ENCODE measurements at regions not wholly inside any gene's neighbourhood (a gene's known extent, or its start where the extent isn't known, plus 50 kb on each side); places are given as distances from the start of the nearest gene placed in this dataset.
"Not testable (repeated sequence)": the region's sequence is repeated elsewhere in the genome, so short reads cannot be mapped to it uniquely, and the experiment has no call there.

DNA sequence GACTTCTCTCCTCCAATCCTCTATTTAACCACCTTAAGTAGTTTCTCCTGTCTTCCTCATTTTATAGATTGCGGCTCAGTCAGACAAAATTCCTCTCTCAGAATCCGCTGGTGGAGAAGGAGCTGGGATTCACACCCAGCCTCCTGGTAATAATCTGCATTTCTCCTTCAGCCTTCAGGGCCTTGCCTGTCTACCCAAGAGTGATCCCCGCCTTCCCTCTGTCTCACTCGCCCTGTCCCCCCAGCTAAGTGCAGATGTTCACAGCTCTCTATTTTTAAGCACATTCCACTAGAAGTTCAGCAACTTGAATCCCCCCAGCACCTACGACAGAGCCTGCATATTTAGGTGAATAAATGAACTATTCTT lies 212.5 kb upstream of the HAAO start:
- in situ Hi-C loops (cut with MboI; ENCODE audit: low sequenced_read_pairs) = no loop called here

DNA sequence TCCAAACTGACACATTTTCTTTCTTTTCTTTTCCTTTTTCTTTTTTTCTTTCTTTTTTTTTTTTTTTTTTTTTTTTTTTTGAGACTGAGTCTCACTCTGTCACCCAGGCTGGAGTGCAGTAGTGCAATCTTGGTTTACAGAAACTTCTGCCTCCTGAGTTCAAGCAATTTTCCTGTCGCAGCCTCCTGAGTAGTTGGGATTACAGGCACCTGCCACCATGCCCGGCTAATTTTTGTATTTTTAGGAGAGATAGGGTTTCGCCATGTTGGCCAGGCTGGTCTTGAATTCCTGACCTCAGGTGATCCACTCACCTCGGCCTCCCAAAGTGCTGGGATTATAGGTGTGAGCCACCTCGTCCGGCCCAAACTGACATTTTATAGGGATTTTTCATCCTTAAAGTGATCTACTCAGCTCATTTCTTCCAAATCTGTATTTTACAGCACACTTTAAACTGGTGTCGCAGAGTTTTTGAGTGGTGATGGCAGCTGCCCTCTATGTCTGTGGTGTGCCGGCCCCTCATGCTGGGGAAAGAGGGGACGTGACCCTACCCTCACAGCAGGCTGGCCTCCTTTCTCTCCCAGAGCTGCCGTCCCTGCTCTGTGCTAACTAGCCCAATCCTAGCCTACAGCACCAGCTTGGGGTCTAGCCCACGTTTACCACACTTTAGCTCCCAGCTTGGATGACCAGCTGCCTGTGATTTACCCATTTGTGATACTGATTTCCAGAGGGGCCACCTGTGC lies 211.9 kb upstream of the HAAO start:
- in situ Hi-C loops (cut with MboI; ENCODE audit: low sequenced_read_pairs) = not testable (repeated sequence)

DNA sequence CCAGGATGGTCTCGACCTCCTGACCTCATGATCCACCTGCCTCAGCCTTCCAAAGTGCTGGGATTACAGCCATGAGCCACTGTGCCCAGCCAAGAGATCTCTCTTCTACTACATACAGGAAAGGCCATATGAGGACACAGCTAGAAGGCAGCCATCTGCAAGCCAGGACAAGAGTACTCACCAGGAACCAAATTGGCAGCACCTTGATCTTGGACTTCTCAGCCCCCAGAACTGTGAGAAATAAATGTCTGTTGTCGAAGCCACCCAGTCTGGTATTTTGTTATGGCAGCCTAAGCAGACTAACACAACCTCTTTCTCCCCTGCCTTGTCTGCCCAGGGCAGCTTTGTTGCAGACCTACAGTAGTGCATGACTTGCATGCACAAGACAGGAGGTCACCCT lies 211.3 kb upstream of the HAAO start:
- in situ Hi-C loops (cut with MboI; ENCODE audit: low sequenced_read_pairs) = no loop called here

DNA sequence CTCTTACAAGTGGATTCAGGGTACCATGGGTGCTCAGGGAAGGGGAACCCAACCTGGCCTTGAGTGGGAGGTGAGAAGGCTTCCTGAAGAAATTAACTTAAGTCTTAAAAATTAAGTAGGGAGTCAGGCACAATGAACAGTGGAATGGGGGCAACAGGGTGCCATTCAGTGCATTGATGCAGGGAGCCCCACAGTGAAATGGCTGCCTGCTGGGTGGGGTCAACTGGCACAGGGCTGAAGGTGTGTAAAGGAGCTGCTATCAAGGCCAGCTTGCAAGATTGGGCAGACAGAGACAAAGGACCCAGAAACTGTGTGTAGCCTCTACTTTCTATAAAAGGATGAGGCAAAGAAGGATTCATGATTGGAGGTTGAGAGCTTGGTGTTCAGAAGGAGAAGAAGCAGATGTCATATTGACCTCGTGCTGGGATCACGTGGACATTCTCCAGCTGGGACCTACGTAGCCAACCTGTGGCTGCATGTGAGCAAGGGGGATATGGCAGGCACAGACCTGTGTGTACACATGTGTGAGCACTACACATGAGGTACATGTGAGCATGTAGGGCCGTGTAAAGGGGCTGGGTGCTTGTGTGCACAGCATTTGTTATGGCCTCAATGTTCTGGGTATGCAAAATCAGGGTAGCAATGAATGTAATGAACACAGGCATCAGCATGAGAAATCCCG lies 209.5 kb upstream of the HAAO start:
- in situ Hi-C loops (cut with MboI; ENCODE audit: low sequenced_read_pairs) = no loop called here

DNA sequence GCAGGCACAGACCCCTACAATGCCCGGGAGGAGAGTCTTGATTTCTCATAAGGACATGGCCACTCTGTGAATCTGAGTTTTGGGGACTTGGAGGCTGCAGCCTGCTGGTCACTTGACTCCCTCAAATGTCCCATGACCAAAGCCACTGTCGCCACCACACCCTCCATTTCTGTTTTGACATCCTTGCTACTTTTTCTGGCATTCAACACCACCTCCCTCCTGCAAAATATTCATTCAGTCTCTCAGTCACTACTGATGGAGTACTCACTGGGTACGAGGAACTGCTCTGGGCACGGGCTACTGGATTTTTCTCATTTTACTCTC lies 208.6 kb upstream of the HAAO start:
- in situ Hi-C loops (cut with MboI; ENCODE audit: low sequenced_read_pairs) = no loop called here

DNA sequence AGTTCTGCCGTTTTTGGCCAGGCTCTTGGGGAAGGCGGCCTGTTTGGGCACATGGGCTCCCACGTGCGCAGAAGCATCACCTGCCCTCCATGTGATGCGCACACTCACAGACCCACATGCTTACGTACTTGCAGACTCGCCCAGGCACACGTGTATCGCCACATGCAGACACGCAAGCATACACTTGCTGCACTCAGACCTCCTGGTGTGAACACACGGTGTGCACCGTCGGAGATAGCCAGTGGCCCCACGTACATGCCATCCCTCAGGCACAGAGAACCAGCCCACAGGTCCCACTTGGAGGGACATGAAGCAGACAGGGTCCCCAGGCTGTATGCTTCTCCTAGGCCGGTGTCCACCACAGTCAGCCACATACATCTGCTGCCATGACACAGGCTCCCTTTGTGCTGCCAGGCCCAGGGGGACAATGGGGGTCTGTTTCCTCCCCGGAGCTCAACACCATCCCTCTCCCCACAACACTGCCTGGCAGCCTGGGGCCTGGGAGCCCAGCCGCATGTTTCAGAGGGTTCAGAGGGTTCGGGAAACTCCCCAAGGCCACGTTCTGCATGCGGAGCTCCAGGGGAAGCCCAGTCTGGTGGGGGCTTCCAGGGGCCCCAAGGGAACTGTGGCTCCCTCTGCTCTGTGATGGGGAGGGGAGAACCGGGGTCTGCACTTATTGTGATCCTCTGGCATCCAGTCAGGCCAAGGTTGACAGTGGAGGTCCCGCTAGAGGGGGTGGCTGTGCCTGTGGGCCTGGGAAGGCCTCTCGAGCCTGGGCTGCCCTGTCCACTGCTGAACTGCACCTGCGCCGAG lies 208.1 kb upstream of the HAAO start:
- in situ Hi-C loops (cut with MboI; ENCODE audit: low sequenced_read_pairs) = no loop called here

DNA sequence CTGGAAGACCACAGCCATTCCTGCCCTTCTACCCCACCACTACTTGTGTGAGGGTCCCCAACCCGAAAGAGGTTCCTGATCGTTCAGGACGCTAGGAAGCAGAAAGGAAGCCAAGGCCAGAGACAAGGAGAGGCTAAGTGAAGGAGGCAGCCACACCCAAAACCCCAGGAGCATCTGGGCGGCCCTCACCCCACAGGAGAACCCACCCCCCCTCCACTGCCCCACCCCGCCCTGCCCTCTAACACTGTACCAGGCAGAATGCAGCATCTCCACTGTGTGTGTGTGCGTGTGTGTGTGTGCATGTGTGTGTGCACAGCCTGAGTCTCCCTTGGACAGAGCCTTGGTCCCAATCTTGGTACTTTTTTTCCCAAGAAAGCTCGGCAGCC lies 207.5 kb upstream of the HAAO start:
- in situ Hi-C loops (cut with MboI; ENCODE audit: low sequenced_read_pairs) = no loop called here

DNA sequence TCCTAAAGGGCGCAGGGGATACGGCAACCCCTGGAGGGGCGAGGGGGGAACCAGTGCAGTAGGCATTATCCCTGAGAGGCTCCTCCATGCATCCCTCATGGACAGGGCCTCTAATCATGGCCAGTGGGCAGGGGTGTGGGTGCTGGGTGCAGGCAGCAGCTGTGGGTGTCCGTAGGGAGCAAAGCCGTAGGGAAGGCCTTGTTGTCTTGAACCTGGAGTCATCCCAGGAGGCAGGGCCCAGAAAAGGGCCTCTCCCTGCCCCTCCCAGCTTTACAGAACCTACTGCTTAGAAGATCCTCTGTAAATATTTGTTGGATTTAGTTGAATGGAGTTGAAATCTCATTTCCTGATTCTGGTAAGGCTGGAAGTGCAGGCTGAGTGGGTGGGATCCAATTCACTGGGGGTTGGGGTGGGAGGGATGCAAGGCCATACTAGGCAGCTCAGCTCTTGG lies 207.0 kb upstream of the HAAO start:
- in situ Hi-C loops (cut with MboI; ENCODE audit: low sequenced_read_pairs) = no loop called here

DNA sequence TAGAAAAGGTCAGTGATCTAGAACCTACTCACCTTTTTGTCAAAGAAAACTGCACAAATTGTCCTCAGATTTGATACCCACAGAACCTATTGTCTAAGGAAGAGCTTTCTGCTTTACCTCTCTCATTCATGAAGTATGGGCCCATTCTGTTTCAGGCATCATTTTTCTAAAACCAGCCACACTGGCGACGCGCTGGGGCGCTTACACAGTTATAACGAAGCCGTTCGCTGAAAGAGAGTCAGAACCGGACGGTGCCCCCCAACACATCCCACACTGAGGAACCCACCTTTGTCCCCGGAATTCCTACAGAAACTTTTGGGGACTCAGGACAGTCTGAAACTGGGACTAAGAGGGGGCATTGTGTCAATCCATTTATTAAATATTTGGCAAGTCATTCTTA lies 206.3 kb upstream of the HAAO start:
- in situ Hi-C loops (cut with MboI; ENCODE audit: low sequenced_read_pairs) = no loop called here

DNA sequence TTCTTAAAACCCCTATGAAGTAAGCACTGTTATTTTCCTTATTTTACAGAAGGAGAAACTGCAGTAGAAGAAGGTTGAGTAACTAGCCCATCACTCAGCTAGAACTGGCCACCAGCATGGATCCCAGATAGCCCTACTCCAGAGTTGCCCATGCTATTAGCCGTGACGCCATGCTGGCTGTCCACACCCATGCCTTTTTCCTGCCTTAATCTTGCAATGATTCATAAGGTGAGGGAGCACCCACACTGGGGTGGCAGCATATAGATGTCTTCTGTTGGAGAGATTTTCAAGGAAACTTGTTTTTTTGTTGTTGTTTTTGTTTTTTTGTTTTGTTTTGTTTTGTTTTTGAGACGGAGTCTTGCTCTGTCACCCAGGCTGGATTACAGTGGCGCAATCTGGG lies 204.1 kb upstream of the HAAO start:
- in situ Hi-C loops (cut with MboI; ENCODE audit: low sequenced_read_pairs) = no loop called here

DNA sequence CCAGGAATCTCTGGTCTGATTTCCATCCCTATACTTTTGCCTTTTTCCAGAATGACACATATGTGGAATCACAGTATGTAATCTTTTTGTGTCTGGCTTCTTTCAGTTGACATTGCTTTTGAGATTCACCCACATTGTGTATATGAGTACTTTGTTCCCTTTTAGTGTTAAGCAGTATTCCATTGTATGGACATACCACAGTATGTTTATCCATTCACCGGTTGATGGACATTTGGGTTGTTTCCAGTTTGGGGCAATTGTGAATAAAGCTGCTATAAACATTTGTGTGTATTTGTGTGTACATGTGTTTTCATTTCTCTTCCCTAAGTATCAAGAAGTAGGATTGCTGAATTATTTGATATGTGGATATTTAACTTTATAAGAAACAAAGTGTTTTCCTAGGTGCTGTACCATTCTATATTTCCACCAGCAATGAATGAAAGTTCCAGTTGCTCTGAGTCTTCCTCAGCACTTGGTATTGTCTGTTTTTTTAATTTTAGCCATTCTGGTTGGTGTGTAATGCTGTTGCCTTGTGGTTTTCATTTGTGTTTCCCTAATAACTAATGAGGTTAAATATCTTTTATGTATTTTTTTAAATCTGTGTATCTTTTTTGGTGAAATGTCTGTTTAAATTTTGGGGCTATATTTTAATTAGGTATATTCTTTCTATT lies 203.5 kb upstream of the HAAO start:
- in situ Hi-C loops (cut with MboI; ENCODE audit: low sequenced_read_pairs) = no loop called here

DNA sequence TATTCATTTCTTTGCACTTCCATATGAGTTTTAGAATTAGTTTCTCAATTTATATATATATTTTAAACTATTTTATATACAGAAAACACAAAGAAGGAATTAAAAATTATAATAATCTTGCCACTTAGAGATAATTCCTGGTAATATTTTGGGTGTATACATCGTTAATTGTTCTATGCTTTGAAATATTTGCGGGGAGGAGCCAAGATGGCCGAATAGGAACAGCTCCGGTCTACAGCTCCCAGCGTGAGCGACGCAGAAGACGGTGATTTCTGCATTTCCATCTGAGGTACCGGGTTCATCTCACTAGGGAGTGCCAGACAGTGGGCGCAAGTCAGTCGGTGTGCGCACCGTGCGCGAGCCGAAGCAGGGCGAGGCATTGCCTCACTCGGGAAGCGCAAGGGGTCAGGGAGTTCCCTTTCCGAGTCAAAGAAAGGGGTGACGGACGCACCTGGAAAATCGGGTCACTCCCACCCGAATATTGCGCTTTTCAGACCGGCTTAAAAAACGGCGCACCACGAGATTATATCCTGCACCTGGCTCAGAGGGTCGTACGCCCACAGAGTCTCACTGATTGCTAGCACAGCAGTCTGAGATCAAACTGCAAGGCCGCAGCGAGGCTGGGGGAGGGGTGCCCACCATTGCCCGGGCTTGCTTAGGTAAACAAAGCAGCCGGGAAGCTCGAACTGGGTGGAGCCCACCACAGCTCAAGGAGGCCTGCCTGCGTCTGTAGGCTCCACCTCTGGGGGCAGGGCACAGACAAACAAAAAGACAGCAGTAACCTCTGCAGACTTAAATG lies 197.1 kb upstream of the HAAO start:
- in situ Hi-C loops (cut with MboI; ENCODE audit: low sequenced_read_pairs) = not testable (repeated sequence)

DNA sequence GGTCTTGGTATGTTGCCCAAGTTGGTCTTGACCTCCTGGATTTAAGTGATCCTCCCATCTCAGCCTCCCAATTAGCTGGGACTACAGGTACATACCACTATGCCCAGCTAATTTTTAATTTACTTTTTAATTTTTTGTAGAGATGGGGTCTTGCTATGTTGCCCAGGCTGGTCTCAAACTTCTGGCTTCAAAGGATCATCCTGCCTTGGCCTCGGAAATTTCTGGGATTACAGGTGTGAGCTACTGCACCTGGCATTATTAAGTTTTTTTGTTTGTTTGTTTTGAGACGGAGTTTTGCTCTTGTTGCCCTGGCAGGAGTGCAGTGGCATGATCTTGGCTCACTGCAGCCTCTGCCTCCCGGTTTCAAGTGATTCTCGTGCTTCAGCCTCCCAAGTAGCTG lies 195.7 kb upstream of the HAAO start:
- in situ Hi-C loops (cut with MboI; ENCODE audit: low sequenced_read_pairs) = not testable (repeated sequence)

DNA sequence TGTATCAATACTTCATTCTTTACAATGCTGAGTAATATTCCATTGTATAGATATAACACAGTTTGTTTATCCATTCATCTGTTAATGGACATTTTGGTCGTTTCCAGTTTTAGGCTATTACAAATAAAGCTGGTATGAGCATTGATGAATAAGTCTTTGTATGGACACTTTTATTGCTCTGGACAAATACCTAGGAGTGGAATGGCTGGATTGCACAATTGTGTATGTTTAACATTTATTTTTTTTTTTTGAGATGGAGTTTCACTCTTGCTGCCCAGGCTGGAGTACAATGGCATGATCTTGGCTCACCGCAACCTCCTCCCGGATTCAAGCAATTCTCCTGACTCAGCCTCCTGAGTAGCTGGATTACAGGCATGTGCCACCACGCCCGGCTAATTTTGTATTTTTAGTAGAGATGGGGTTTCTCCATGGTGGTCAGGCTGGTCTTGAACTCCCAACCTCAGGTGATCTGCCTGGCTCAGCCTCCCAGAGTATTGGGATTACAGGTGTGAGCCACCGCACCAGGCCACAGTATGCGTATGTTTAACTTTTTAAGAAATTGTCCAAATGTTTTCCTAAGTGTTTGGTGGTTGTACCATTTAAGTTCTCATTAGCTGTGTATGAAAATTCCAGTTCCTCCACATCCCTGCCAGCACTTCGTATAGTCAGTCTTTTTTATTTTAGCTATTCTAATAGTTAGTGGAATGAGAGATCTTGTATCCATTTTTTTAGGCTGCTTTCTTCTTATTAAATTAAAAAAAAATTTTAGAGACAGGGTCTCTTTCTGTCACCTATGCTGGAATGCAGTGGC lies 194.9 kb upstream of the HAAO start:
- in situ Hi-C loops (cut with MboI; ENCODE audit: low sequenced_read_pairs) = no loop called here

DNA sequence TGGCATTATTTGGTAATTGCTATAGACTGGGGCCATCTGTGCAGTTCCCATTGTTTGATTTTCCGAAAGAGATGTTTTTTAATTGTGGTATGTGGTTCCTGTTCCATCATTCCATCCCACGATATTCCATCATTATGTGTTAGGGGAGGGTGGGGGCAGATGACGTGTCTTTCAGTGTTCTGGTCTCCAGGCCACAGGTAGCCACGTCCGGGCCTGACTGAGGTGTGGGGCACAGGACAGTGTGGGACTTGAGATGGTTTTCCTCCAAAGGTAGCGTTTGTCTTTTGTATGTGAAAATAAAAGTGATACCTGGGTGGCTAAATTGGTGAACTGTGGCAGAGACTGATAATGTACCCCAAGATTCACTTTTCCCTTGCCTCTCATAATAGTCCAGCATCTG lies 192.2 kb upstream of the HAAO start:
- in situ Hi-C loops (cut with MboI; ENCODE audit: low sequenced_read_pairs) = no loop called here

DNA sequence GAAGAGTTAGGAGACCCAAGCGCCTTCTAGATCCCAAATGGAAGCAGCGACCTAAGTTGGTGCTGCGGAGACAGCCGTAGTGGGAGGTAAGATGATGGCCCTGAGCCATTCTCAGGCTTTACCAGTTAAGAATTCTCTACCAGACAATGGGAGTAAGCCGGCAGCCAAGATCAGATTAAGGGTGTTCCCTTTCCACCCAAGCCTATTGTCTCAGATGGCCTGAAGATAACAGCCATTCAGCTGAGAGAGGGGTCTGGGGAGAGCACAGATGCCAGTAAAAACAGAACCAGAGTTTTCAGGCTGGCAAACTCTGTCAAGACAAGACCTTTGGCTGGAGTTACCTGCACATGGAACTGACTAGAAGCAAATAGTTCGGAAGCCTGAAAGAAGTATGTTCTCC lies 191.7 kb upstream of the HAAO start:
- in situ Hi-C loops (cut with MboI; ENCODE audit: low sequenced_read_pairs) = no loop called here

DNA sequence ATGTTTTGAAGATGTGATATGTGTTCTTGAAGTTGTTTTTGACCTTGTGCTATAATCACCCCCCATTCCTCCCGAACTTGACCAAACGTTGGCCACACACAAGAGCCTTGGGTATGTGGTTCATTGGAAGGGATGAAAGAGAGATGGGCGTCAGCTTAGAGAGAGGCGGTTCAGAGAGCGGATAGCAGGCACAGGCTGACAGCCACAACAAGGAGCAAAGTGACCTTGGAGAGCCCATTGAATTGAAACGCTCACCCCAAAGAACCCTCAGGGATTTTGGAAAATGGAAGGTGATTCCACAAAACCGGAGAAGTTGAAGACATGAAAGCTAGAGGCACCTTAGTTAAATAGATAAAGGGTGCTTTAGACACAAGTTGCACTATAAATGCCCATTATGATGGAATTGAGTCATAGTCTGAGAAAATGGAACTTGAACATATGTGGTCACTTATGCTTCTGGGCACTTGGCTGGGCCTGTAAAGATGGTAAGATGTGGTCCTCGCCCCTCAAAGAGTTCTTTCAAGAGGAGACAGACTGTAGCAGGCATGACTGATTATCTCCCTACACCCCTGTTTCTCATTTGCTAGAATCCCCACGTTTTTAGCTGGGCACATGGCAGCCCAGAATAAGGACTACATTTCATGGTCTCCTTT lies 188.5 kb upstream of the HAAO start:
- in situ Hi-C loops (cut with MboI; ENCODE audit: low sequenced_read_pairs) = no loop called here

DNA sequence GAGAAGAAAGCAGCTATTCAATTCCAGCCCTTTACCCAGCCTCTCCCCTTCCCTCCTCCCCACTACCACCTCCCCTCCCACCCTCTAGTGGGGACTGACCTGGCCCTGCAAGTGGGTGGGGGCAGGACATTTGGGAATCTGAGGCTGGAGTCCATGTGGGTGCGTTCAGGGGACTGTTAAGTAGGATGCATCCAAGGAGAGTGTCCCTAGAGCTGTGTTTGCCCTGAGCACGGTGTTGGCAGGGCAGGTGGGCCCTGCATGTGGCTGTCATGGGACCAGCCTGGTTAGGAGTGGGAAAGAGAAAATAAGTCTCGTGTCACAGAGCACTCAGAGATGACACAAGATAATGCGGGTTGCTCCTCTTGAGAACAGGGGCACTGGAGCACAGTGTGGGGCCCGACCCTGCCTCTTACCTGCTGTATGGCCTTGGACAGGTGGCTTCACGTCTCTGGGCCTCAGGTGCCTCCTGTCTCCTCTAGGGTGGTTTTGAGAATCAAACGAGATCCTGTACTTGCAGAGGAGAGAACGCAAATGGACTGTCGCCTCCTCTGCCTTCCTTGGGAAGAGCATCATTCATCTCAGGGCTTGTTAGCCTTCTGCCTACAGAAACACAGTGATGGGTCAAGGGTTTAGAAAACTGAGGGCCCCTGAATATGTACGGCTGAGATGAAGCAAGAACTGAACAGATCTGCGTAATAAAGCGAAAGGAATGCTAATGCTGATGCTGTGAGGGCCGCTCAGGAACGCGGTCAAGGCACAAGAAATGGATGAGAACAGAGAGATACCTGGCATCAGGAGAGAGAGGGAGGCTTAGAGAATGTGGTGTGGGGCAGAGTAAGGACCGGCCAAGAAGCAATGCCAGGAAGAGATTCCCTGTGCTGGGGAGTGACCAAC lies 187.7 kb upstream of the HAAO start:
- in situ Hi-C loops (cut with MboI; ENCODE audit: low sequenced_read_pairs) = no loop called here
